G401.6 (cell line): ENCODE measurements at regions not wholly inside any gene's neighbourhood (a gene's known extent, or its start where the extent isn't known, plus 50 kb on each side); places are given as distances from the start of the nearest gene placed in this dataset.
"Not testable (repeated sequence)": the region's sequence is repeated elsewhere in the genome, so short reads cannot be mapped to it uniquely, and the experiment has no call there.

Experiments
- FAIRE-seq: peaks from 2 replicates; lab custom pipeline; 2012; peaks lifted over from hg19 to GRCh38; lab: Jason Lieb, UNC

GRCh38 chr12:75701859-75702258 lies 190.4 kb upstream of the KRR1 start:
- no peak for FAIRE-seq

DNA sequence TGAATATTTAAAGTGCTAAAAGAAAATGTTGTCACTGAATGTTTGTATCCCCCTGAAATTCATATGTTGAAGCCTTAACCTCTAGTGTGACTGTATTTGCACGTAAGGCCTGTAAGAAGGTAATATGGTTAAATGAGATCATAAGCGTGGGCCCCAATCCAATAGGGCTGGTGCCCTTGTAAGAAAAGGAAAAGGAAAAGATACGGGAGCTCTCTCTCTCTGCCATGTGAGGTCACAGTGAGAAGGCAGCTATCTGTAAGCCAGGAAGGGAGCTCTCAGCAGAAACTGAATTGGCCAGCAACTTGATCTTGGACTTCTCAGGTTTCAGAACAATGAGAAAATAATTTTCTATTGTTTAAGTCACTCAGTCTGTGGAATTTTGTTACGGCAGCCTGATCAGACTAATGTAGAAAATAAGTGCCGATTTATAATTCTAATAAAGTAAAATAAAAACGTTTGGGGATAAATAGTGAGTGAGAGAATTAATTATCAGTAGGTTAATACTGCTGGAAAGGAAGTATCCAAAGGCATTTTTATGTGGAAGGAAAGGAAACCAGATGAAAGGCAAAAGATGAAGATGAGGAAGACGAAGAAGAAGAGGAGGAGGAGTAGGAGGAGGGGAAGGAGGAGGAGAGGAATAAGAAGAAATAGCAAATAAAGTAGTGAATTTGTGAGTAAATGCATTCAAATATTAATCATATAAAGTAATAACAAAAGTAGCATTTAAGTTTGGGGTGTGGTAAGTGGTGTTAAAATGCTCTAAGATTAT lies 188.5 kb upstream of the KRR1 start:
- FAIRE-seq = no peak

GRCh38 chr12:75699251-75699650 lies 187.8 kb upstream of the KRR1 start:
- no peak for FAIRE-seq

DNA sequence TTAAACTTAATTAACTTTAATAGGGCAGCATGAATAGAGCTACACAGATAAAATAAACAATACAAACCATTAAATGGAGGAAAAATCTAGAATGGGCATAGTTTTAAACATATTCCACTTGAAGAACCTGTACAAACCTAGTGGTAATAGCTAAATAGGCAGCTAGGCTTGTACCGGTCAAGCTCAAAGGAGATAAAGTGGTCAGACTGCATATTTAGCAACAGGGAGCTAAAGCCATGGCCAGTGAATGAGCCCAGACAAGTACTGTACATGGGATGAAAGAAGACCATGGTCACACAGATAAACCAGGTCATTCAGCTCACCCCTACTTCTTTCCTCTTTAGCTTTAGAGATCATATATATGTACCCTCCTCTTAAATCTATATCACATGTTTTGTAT lies 186.6 kb upstream of the KRR1 start:
- FAIRE-seq = no peak

GRCh38 chr12:75695926-75696325 lies 184.5 kb upstream of the KRR1 start:
- no peak for FAIRE-seq

- no peak for FAIRE-seq
Observed at GRCh38 chr12:75694534-75695268, 183.3 kb upstream of the KRR1 start.

GRCh38 chr12:75692876-75693275 lies 181.5 kb upstream of the KRR1 start:
- no peak for FAIRE-seq

GRCh38 chr12:75690296-75690955 lies 179.0 kb upstream of the KRR1 start:
- no peak for FAIRE-seq

- not testable (repeated sequence) for FAIRE-seq
Observed at GRCh38 chr12:75686233-75686632, 174.8 kb upstream of the KRR1 start.

DNA sequence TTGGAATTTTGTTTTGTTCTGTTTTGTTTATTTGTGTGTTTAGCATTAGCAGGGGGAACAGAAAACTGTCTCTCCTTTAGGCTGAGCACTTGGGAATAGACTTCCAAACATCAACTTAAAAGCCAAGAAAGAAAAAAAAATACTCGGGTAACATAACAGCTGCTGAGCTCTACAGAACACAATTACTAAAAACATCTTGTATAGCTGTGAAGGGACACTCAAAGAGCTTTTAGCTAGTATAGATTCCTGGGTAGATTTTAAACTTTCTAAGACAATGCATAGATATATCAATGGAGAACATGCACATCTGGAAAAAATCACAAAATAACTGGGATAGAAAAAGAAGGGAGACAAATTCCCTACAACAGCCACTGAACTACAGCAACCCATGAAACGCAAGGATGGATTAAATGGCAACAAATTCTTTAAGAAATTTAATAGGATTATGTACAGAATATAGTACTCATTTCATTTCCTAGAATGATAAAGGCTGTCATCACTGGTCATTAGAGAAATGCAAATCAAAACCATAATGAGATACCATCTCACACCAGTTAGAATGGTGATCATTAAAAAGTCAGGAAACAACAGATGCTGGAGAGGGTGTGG lies 174.3 kb upstream of the KRR1 start:
- FAIRE-seq = no peak

- FAIRE-seq = no peak
Observed at GRCh38 chr12:75684678-75685616, 173.5 kb upstream of the KRR1 start.

- not testable (repeated sequence) for FAIRE-seq
Observed at GRCh38 chr12:75683995-75684586, 172.7 kb upstream of the KRR1 start.

GRCh38 chr12:75683220-75683619 lies 171.8 kb upstream of the KRR1 start:
- no peak for FAIRE-seq

- FAIRE-seq = no peak
Observed at GRCh38 chr12:75677522-75677921, 166.1 kb upstream of the KRR1 start.

GRCh38 chr12:75674393-75674792 lies 163.0 kb upstream of the KRR1 start:
- FAIRE-seq = no peak

DNA sequence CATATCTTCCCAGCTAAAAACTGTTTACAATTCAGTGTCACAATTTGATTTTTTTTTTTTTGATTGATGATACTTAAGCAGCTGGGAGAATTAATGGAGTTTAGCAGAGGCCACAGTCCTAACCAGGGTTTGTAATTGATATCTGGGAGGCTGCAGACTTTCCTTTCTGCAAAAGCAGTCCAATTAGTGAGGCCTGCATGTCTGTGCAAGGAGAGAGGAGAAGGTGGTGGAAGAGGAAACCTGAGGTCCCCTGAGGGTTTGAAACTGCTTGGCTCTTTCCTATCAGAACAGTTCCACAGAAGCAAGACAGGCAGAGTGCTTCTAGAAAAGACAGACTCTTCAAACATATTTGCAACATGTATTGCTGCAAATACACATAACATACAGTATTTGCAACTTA lies 160.8 kb upstream of the KRR1 start:
- FAIRE-seq = no peak

GRCh38 chr12:75670216-75670615 lies 158.8 kb upstream of the KRR1 start:
- no peak for FAIRE-seq

DNA sequence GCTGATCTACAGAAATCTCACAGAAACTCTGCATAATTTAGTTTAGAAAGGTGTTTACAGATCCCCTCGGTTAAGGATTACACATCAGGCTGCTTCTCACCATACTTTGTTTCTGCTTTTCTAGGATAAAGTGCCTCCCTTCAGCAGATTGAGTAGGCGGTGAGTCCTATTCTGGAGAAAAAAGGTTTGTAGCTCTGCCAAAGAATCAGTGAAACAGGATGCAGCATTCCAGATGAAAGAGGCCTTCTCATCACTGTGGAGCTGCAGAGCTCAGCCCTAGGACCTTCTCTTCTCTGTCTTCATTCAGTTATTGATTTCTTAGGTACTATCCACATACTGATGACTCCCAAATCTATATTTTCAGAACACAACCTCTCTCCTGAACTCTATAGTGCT lies 155.5 kb upstream of the KRR1 start:
- FAIRE-seq = no peak

DNA sequence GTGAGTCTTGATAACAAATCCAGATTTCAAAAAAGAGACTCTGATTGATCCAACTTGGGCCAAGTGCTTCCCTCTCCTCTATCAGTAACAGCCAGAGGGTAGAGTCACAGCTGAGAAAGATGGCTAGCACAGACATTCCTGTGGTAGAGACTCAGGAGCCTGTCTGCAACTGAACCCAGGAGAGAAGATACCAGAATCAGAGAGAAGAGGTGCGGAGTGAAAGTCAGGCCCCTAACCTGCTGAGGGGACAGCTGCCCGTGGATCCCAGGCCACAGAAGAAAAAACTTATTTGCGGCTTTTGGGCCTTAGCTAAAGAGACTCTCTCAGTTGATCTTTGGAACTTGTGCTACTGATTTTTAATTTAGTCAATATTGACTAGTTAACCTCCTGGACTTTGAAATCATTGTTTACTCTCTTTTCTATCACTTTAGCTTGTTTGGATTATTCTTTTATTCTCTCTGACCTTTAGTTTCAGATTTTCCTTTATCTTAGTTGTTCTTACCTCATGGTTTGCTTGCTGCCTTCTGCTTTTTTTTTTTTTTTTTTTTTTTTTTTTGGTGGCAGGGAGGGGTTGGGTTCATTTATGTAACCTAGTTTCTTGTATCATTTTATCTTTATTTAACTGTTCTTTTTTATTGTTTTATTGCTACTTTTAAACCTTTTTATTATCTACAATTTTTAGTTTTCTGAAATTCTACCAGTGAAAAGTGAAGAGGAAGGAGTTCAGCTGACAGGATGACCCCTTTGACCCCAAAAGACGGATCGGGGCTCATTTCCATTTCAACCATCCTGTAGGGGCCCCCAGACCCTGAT lies 154.9 kb upstream of the KRR1 start:
- no peak for FAIRE-seq

DNA sequence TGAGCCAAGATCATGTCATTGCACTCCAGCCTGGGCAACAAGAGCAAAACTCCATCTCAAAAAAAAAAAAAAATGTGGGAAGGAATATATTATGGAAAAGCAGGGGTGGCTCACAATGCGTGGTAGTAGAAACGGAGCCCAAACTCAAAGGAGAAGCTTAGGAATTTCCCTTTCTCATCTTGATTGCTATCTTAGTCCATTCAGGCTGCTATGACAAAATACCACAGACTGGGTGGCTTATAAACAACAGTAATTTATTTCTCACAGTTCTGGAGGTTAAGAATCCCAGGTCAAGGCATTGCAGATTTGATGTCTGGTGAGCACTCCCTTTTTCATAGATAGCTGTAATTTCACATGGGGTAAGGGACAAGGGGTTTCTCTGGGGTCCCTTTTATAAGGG lies 153.8 kb upstream of the KRR1 start:
- FAIRE-seq = no peak
